ENCODE measurements at regions not wholly inside any gene's neighbourhood (a gene's known extent, or its start where the extent isn't known, plus 50 kb on each side); places are given as distances from the start of the nearest gene placed in this dataset.

- peak; percentile 78; the same call in 1 of the 2 replicates for TF ChIP-seq EZH2phosphoT487 (IDR thresholded peaks at IDR 0.05; ENCODE audit: insufficient read depth, low read depth)
- no peak for TF ChIP-seq EZH2 (IDR thresholded peaks at IDR 0.05; ENCODE audit: insufficient read depth, poor library complexity, severe bottlenecking)
These were observed 469.5 kb downstream of the VRK1 start for GRCh38 chr14:97266653-97267052.

Measured in GM23248 (cell line).